K562 (cell line): ENCODE measurements at regions not wholly inside any gene's neighbourhood (a gene's known extent, or its start where the extent isn't known, plus 50 kb on each side); places are given as distances from the start of the nearest gene placed in this dataset.

Source experiments
- ATAC-seq: fragments of 200-7000 bp; cut with Tn5 transposase; 3 replicates; pipeline ENCODE4 v1.9.1; 2020; ENCODE audit warnings: moderate library complexity
- BruUV-seq: library from RNA; stranded (reverse); fragments of 400-500 nt; replicated peaks from 2 replicates; lab custom pipeline; 2021; lab: Mats Ljungman, UMichigan
- CTCF ChIA-PET: fragments of 300-600 bp; formaldehyde crosslinking; extraction: SDS; loops from one replicate; lab custom pipeline; 2021; ENCODE audit warnings: low intra/inter-chr PET ratio; lab: Yijun Ruan, JAX
- POLR2A ChIA-PET: fragments of 300-600, 350-650 bp; sonication (Branson Sonifier 250); formaldehyde crosslinking; extraction: SDS; loops from one replicate; lab custom pipeline; 2021; ENCODE audit warnings: antibody characterized with exemption, inconsistent platforms; lab: Yijun Ruan, JAX
- DNase-seq, 4 experiments: peaks; one replicate each; pipeline versions ENCODE4 v3.0.0 to v3.0.0-alpha.2; 2011 to 2018; ENCODE audit warnings: low spot score in 3 of 4, mixed read lengths in 3 of 4; ENCODE audit errors: extremely low read depth in 1 of 4
- FAIRE-seq: peaks from 2 replicates; lab custom pipeline; 2011; peaks lifted over from hg19 to GRCh38; lab: Jason Lieb, UNC
- H2AFZ ChIP-seq: 2 replicates; pipeline ENCODE4 v1.6.0; 2011; ENCODE audit warnings: low read depth, low read length, control low read depth, inconsistent platforms
- H3K27ac ChIP-seq: fragments of 200-600 bp; 3 replicates; pipeline ENCODE4 v1.8.0; 2011; ENCODE audit warnings: low read depth, mild to moderate bottlenecking, control low read depth, inconsistent platforms, low read length, moderate library complexity, mixed read lengths; ENCODE audit errors: extremely low read depth
- H3K27me3 ChIP-seq, 2 experiments: fragments of 300-600 bp in 1 of 2; 2 replicates in 1 of 2; 3 replicates in 1 of 2; pipeline versions ENCODE4 v1.6.0 to v1.8.0; 2011; ENCODE audit warnings: inconsistent platforms in 2 of 2, low read length in 2 of 2, mild to moderate bottlenecking in 1 of 2, mixed read lengths in 1 of 2, moderate library complexity in 1 of 2; ENCODE audit not compliant: control insufficient read depth in 2 of 2, insufficient read depth in 2 of 2
- H3K36me3 ChIP-seq: fragments of 300-600 bp; 3 replicates; pipeline ENCODE4 v1.8.0; 2011; ENCODE audit warnings: mild to moderate bottlenecking, low read length, inconsistent platforms; ENCODE audit not compliant: control insufficient read depth, insufficient read depth
- H3K4me1 ChIP-seq, 2 experiments: fragments of 200-600 bp in 1 of 2; replicated peaks in 1 of 2; 2 replicates in 1 of 2; 3 replicates in 1 of 2; pipeline versions ENCODE4 v1.5.1 to v1.8.0; 2011; ENCODE audit warnings: inconsistent platforms in 2 of 2, low read length in 2 of 2, mild to moderate bottlenecking in 1 of 2, mixed read lengths in 1 of 2, moderate library complexity in 1 of 2; ENCODE audit not compliant: control insufficient read depth in 2 of 2, insufficient read depth in 2 of 2
- H3K4me2 ChIP-seq: 2 replicates; pipeline ENCODE4 v1.6.1; 2011; ENCODE audit warnings: low read length, control low read depth, inconsistent platforms, mixed read lengths; ENCODE audit not compliant: insufficient read depth
- H3K4me3 ChIP-seq: fragments of 200-600 bp; sonication (generic), shearing (Covaris generic); 2 replicates; pipeline ENCODE4 v1.5.1; 2016; ENCODE audit warnings: control low read depth, inconsistent platforms
- H3K79me2 ChIP-seq: fragments of 200-600 bp; 3 replicates; pipeline ENCODE4 v1.8.0; 2011; ENCODE audit warnings: low read length, inconsistent platforms; ENCODE audit not compliant: control insufficient read depth, insufficient read depth
- H3K9ac ChIP-seq, 2 experiments: 2 replicates each; pipeline versions ENCODE4 v1.6.0 to v1.6.1; 2011; ENCODE audit warnings: low read depth in 2 of 2, low read length in 2 of 2, control low read depth in 1 of 2, inconsistent platforms in 1 of 2, mild to moderate bottlenecking in 1 of 2, mixed read lengths in 1 of 2; ENCODE audit not compliant: insufficient read depth in 1 of 2
- H3K9me1 ChIP-seq: one replicate; pipeline ENCODE4 v1.6.0; 2011; ENCODE audit warnings: inconsistent platforms, mild to moderate bottlenecking, low read length, moderate library complexity; ENCODE audit not compliant: control insufficient read depth, insufficient read depth
- H3K9me3 ChIP-seq: replicated peaks from 2 replicates; pipeline ENCODE4 v1.5.1; 2011; ENCODE audit warnings: low read depth, low read length, inconsistent platforms; ENCODE audit not compliant: control insufficient read depth, insufficient read depth
- H4K20me1 ChIP-seq: replicated peaks from 2 replicates; pipeline ENCODE4 v1.6.1; 2011; ENCODE audit warnings: low read length, inconsistent platforms, mixed read lengths; ENCODE audit not compliant: control insufficient read depth, insufficient read depth
- ERF ChIP-seq: fragments of 450-650 bp; formaldehyde crosslinking; IDR thresholded peaks from 2 replicates; pipeline ENCODE4 v1.4.0; 2020; ENCODE audit warnings: mild to moderate bottlenecking, mixed read lengths
- ESRRB ChIP-seq: fragments of 250-450 bp; sonication (Bioruptor Pico); IDR thresholded peaks from 2 replicates; pipeline ENCODE4 v1.5.0; 2020; ENCODE audit warnings: mild to moderate bottlenecking, moderate library complexity, borderline replicate concordance
- HNRNPH1 ChIP-seq: fragments of 200-400 bp; formaldehyde crosslinking; optimal IDR thresholded peaks from 2 replicates; pipeline ENCODE3; 2017; ENCODE audit warnings: low read depth, mild to moderate bottlenecking, low read length, moderate library complexity
- POLR2B ChIP-seq: fragments of 450-650 bp; IDR thresholded peaks from 2 replicates; pipeline ENCODE4 v1.6.1; 2018; ENCODE audit warnings: low read depth; ENCODE audit not compliant: partially characterized antibody
- PURB ChIP-seq: sonication (generic); formaldehyde crosslinking; IDR thresholded peaks from 2 replicates; pipeline ENCODE4 v1.9.0; 2021; ENCODE audit warnings: low read depth, mild to moderate bottlenecking, missing genetic modification reagents
- SAP30 ChIP-seq: fragments of 200-600 bp; sonication (generic); IDR thresholded peaks from 2 replicates; pipeline ENCODE4 v1.6.1; 2012; ENCODE audit warnings: borderline replicate concordance, low read depth, mild to moderate bottlenecking, moderate library complexity, low read length, control low read depth, inconsistent platforms; ENCODE audit not compliant: insufficient read depth, poor library complexity, severe bottlenecking
- SMARCE1 ChIP-seq: fragments of 450-650 bp; IDR thresholded peaks from 2 replicates; pipeline ENCODE4 v1.7.1; 2016; ENCODE audit warnings: mild to moderate bottlenecking
- SRF ChIP-seq, 2 experiments: fragments of 250-450, 450-650 bp in 1 of 2; sonication (Bioruptor Pico) in 1 of 2; sonication (generic) in 1 of 2; formaldehyde crosslinking; IDR thresholded peaks; 2 replicates each; pipeline versions ENCODE4 v1.5.0 to v1.5.1; 2020 to 2022; ENCODE audit warnings: mild to moderate bottlenecking in 1 of 2, missing genetic modification reagents in 1 of 2
- TFAM ChIP-seq: fragments of 250-450 bp; sonication (Bioruptor Pico); conservative IDR thresholded peaks from 2 replicates; pipeline ENCODE4 v1.5.0; 2021; ENCODE audit warnings: mild to moderate bottlenecking, moderate library complexity
- ZFPM2 ChIP-seq: fragments of 250-450 bp; sonication (Bioruptor Pico); IDR thresholded peaks from 2 replicates; pipeline ENCODE4 v1.5.1; 2022; ENCODE audit warnings: mild to moderate bottlenecking
- ZNF212 ChIP-seq: fragments of 450-650 bp; formaldehyde crosslinking; IDR thresholded peaks from 2 replicates; pipeline ENCODE4 v1.4.0; 2020; ENCODE audit warnings: mild to moderate bottlenecking
- ZNF347 ChIP-seq: fragments of 450-650 bp; formaldehyde crosslinking; IDR thresholded peaks from 2 replicates; pipeline ENCODE4 v1.4.0; 2020; ENCODE audit warnings: low read depth, mild to moderate bottlenecking, moderate library complexity
- ZNF395 ChIP-seq: fragments of 200-800 bp; sonication (Bioruptor generic); IDR thresholded peaks from 2 replicates; pipeline ENCODE4 v1.6.1; 2017; ENCODE audit warnings: missing genetic modification characterization, missing compliant biosample characterization
- WGBS: fragments of 100-300 bp; shearing (Covaris generic); methylation state at CpG from one replicate; pipeline ENCODE4 v1.1.6; 2016; ENCODE audit warnings: low coverage, mixed read lengths; ENCODE audit not compliant: insufficient coverage; ENCODE audit errors: missing lambda C conversion rate; 5-methylcytosine and 5-hydroxymethylcytosine counted together
- in situ Hi-C: fragments of 300-500 bp; cut with MboI; formaldehyde crosslinking; loops from 4 replicates; pipeline ENCODE4 v1.15.0; 2018; ENCODE audit warnings: inconsistent platforms, mixed read lengths
- intact Hi-C: fragments of 100-400 bp; cut with micrococcal nuclease; formaldehyde crosslinking; loops from 2 replicates; pipeline ENCODE4 v1.14.2; 2022

GRCh38 chr2:19419211-19419880 lies 60.9 kb upstream of the OSR1 start:
- H3K79me2 ChIP-seq = no peaks in the 10 kb centered on the region
- ChIA-PET CTCF (no interaction called here), POLR2A (no interaction called here)
- no peak for DNase-seq
- no peaks in the 10 kb centered on the region for H3K9me1 ChIP-seq
- no peaks in the 10 kb centered on the region for H3K4me1 ChIP-seq
- H3K4me3 ChIP-seq = no peak overlapping the region
- H3K27ac ChIP-seq = no peak overlapping the region
- intact Hi-C loops = no loop called here
- no peaks in the 10 kb centered on the region for H3K9me3 ChIP-seq
- no TSS peak for BruUV-seq
- no peaks in the 10 kb centered on the region for H3K36me3 ChIP-seq
- no peaks in the 10 kb centered on the region for H4K20me1 ChIP-seq
- no peak for ATAC-seq
- in situ Hi-C loops = no loop called here
- no peaks in the 10 kb centered on the region for H3K27me3 ChIP-seq
- no peak overlapping the region for H3K9ac ChIP-seq
- no peak for TF ChIP-seq ERF (CRISPR knock-in tag)
- TF ChIP-seq SMARCE1 = no peak
- TF ChIP-seq ESRRB (CRISPR knock-in tag) = no peak
- TF ChIP-seq SRF (CRISPR knock-in tag; IDR thresholded peaks at IDR 0.05) = no peak
- TF ChIP-seq POLR2B = no peak
- TF ChIP-seq PURB = no peak
- TF ChIP-seq ZNF347 = no peak
- no peak for TF ChIP-seq ZFPM2 (CRISPR knock-in tag)
- no peak for TF ChIP-seq TFAM (CRISPR knock-in tag)
- TF ChIP-seq SAP30 = no peak
- TF ChIP-seq ZNF395 (CRISPR knock-in tag) = no peak
- TF ChIP-seq ZNF212 = no peak
- TF ChIP-seq HNRNPH1 = no peak
- no peak overlapping the region for H2AFZ ChIP-seq
- no peak for FAIRE-seq
- 0% methylated on average over 3 of the region's 3 CpGs for WGBS
- no peak overlapping the region for H3K4me2 ChIP-seq
